Common myeloid progenitor, CD34-positive (primary cell): ENCODE measurements at regions not wholly inside any gene's neighbourhood (a gene's known extent, or its start where the extent isn't known, plus 50 kb on each side); places are given as distances from the start of the nearest gene placed in this dataset.

Source experiments
- CTCF ChIA-PET: fragments of 350-600 bp; sonication (Branson Sonifier 250); formaldehyde crosslinking; loops from one replicate; lab custom pipeline; 2021; ENCODE audit warnings: antibody characterized with exemption; lab: Charles Lee
- POLR2A ChIA-PET: fragments of 350-600 bp; sonication (Branson Sonifier 250); formaldehyde crosslinking; loops from one replicate; lab custom pipeline; 2021; ENCODE audit warnings: antibody characterized with exemption; lab: Charles Lee
- DNase-seq, 3 donors: peaks; one replicate each; pipeline versions ENCODE4 v3.0.0 to v3.0.0-alpha.2; 2013
- H3K27ac ChIP-seq, 2 experiments: 1 replicate in 1 of 2; 2 replicates in 1 of 2; pipeline ENCODE4 v1.7.0; 2013; ENCODE audit warnings: inconsistent platforms in 2 of 2, low read length in 2 of 2, mild to moderate bottlenecking in 2 of 2, low read depth in 1 of 2, moderate library complexity in 1 of 2; ENCODE audit not compliant: severe bottlenecking in 2 of 2, insufficient read depth in 1 of 2, poor library complexity in 1 of 2
- H3K27me3 ChIP-seq, 5 experiments: replicated peaks in 2 of 5; 1 replicate in 3 of 5; 2 replicates in 2 of 5; pipeline versions ENCODE4 v1.6.1 to v1.7.0; 2013; ENCODE audit warnings: low read length in 4 of 5, mild to moderate bottlenecking in 2 of 5, moderate library complexity in 2 of 5, inconsistent platforms in 1 of 5; ENCODE audit not compliant: insufficient read depth in 5 of 5, control insufficient read depth in 4 of 5
- H3K36me3 ChIP-seq, 4 experiments: 1 replicate in 2 of 4; 2 replicates in 2 of 4; pipeline versions ENCODE4 v1.6.1 to v1.7.0; 2013; ENCODE audit warnings: low read length in 3 of 4, control low read depth in 1 of 4, mild to moderate bottlenecking in 1 of 4; ENCODE audit not compliant: control insufficient read depth in 4 of 4, insufficient read depth in 4 of 4
- H3K4me1 ChIP-seq, 4 experiments: 1 replicate in 3 of 4; 2 replicates in 1 of 4; pipeline versions ENCODE4 v1.6.1 to v1.7.1; 2013; ENCODE audit warnings: low read length in 3 of 4, mild to moderate bottlenecking in 3 of 4, control low read depth in 1 of 4, inconsistent platforms in 1 of 4, moderate library complexity in 1 of 4; ENCODE audit not compliant: control insufficient read depth in 4 of 4, insufficient read depth in 4 of 4; ENCODE audit errors: control extremely low read depth in 1 of 4
- H3K4me3 ChIP-seq, 7 experiments: 1 replicate in 4 of 7; 2 replicates in 3 of 7; pipeline versions ENCODE4 v1.5.1 to v1.7.0; 2013; ENCODE audit warnings: mild to moderate bottlenecking in 7 of 7, low read length in 6 of 7, moderate library complexity in 6 of 7, inconsistent platforms in 2 of 7, low read depth in 2 of 7, control low read depth in 1 of 7; ENCODE audit not compliant: insufficient read depth in 4 of 7, control insufficient read depth in 1 of 7; ENCODE audit errors: extremely low read depth in 1 of 7
- H3K9me3 ChIP-seq, 5 experiments: 1 replicate in 4 of 5; 2 replicates in 1 of 5; pipeline versions ENCODE4 v1.6.1 to v1.7.1; 2013; ENCODE audit warnings: low read length in 4 of 5, mild to moderate bottlenecking in 2 of 5, inconsistent platforms in 1 of 5, low read depth in 1 of 5, moderate library complexity in 1 of 5; ENCODE audit not compliant: control insufficient read depth in 4 of 5, insufficient read depth in 2 of 5; ENCODE audit errors: control extremely low read depth in 1 of 5
- WGBS: methylation state at CpG from one replicate; pipeline ENCODE4 v1.1.5; 2013; ENCODE audit not compliant: insufficient coverage; 5-methylcytosine and 5-hydroxymethylcytosine counted together

DNA sequence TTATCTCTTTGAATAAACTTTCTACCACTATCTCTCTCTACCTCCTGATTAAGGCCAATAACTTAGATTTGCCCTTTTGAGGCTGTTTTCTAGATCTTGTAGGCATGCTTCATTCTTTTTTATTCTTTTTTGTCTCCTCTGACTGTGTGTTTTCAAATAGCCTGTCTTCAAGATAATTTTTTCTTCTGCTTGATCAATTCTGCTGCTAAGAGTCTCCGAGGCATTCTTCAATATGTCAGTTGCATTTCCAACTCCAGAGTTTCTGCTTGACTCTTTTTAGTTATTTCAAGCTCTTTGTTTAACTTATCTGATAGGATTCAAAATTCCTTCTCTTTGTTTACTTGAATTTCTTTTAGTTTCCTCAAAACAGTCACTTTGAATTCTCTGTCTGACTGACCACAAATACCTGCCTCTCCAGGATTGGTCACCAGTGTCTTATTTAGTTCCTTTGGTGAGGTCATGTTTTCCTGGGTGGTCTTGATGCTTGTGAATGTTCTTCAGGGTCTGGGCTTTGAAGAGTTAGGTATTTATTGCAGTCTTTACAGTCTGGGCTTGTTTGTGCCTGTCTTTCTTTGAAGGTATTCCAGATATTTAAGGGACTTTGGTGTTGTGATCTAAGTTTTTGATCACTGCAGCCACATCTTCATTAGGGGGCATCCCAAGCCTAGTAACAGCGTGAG is 197.3 kb upstream of the STK17B start:
- DNase-seq = no peak
- no peaks in the 10 kb centered on the region for H3K27me3 ChIP-seq
- H3K4me1 ChIP-seq = peaks cover 0 to 9% (median 0%) of the 10 kb centered on the region in 4 experiments
- no peaks in the 10 kb centered on the region for H3K36me3 ChIP-seq
- H3K9me3 ChIP-seq = peaks cover 0 to 6% (median 0%) of the 10 kb centered on the region in 5 experiments
- no peak overlapping the region for H3K4me3 ChIP-seq
- ChIA-PET POLR2A (no interaction called here), CTCF (interaction anchor here (1.4 kb wide), 1 partner anchor 18 kb away, joined by 3 read pairs; no protein-coding TSS in a partner anchor)
- 100% methylated on average over 1 of the region's 2 CpGs for WGBS
- no peak overlapping the region for H3K27ac ChIP-seq

GRCh38 chr2:196369967-196370366 is 198.6 kb upstream of the STK17B start:
- no peaks in the 10 kb centered on the region for H3K36me3 ChIP-seq
- DNase-seq = no peak
- no peaks in the 10 kb centered on the region for H3K27me3 ChIP-seq
- H3K4me3 ChIP-seq = no peak overlapping the region
- POLR2A ChIA-PET = no interaction called here
- H3K27ac ChIP-seq = no peak overlapping the region
- peaks cover 0 to 9% (median 0%) of the 10 kb centered on the region in 4 experiments for H3K4me1 ChIP-seq
- H3K9me3 ChIP-seq = peaks cover 0 to 6% (median 0%) of the 10 kb centered on the region in 5 experiments
- WGBS = no CpG with 5 or more reads among the region's 1 CpG
- CTCF ChIA-PET = interaction anchor here (1.3 to 1.4 kb wide), 2 partner anchors 12 to 17 kb away, joined by 3 read pairs; no protein-coding TSS in a partner anchor

DNA sequence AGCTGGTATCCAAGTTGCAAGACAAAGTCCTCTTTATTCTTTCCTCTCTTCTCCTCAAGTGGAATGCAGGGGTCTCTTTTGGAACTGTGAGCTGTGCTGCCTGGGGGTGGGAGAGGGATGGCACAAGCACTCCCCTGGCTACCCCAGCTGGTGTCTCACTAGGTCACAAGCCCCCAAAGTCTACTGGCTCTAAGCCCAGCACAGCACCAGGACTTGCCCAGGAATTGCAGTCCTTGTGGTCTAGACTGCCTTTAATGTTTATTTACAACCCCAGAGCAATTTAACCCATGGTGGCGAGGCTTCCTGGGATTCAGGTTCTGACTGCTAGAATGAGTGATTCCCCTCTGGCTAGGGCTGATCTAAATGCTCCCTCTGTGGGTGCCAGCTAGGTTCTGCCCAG is 199.0 kb upstream of the STK17B start:
- Histone ChIP-seq H3K27ac (no peak overlapping the region), H3K4me1 (peaks cover 0 to 6% (median 0%) of the 10 kb centered on the region in 4 experiments), H3K4me3 (no peak overlapping the region), H3K9me3 (peaks cover 0 to 6% (median 0%) of the 10 kb centered on the region in 5 experiments), H3K36me3 (no peaks in the 10 kb centered on the region), H3K27me3 (no peaks in the 10 kb centered on the region)
- ChIA-PET CTCF (interaction anchor here (1.3 to 1.4 kb wide), 2 partner anchors 12 to 16 kb away, joined by 3 read pairs; no protein-coding TSS in a partner anchor), POLR2A (no interaction called here)
- no peak for DNase-seq
- WGBS = 100% methylated on average over 1 of the region's 1 CpG

- no peaks in the 10 kb centered on the region for H3K36me3 ChIP-seq
- H3K4me1 ChIP-seq = no peaks in the 10 kb centered on the region
- DNase-seq = no peak
- peaks cover 0 to 6% (median 0%) of the 10 kb centered on the region in 5 experiments for H3K9me3 ChIP-seq
- ChIA-PET POLR2A (no interaction called here), CTCF (interaction anchor here (1.1 to 1.3 kb wide), 2 partner anchors 8 to 379 kb away, joined by 3 read pairs; no protein-coding TSS in a partner anchor)
- H3K4me3 ChIP-seq = no peak overlapping the region
- no peak overlapping the region for H3K27ac ChIP-seq
- H3K27me3 ChIP-seq = no peaks in the 10 kb centered on the region
- 100% methylated on average over 1 of the region's 3 CpGs for WGBS
Measured at GRCh38 chr2:196372276-196372809, 201.0 kb upstream of the STK17B start.

DNA sequence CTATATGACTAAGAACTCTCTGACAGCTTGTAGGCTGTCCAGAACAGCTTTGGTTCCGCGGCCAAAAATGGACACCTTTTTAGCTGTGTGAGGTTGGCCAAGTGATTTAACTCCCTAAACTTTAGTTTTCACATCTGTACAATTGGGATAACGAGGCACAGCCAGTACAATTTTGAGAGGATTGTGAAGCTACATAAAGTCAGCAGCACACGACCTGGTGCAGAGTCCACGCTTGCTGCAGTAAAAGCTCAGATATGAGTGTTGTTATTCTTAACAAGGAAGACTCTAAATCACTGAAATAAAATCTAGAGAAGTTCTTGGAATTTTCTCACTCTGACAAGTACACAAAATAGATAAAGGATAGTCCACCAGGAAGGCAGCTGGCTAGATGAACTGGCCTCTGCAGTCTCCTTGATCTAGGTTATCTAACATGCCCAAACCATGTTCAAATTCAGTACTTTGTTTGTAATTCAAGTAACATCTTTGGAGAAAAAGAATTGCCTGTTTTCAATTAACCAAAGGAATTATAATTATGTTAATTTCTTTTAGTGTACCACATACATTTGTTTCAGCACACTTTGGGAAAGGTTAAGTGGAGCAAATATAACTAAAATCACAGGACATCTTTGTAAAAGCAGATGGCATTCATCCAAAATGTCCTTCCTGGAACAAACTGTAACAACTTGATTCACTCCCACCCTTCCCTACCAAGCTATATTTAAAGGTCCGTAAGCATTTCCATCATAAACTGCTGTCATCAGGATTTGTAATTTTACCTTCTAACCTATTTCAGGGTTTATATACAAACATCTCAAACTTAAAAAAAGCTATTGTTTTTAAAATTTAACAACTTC is 201.7 kb upstream of the STK17B start:
- POLR2A ChIA-PET = interaction anchor here (0.6 kb wide), 1 partner anchor 447 kb away, joined by 4 read pairs; no protein-coding TSS in a partner anchor
- no peaks in the 10 kb centered on the region for H3K27me3 ChIP-seq
- H3K36me3 ChIP-seq = no peaks in the 10 kb centered on the region
- H3K4me3 ChIP-seq = no peak overlapping the region
- CTCF ChIA-PET = interaction anchor here (1.1 kb wide), 1 partner anchor 378 kb away, joined by 3 read pairs; no protein-coding TSS in a partner anchor
- H3K9me3 ChIP-seq = peaks cover 0 to 4% (median 0%) of the 10 kb centered on the region in 5 experiments
- 100% methylated on average over 4 of the region's 6 CpGs for WGBS
- no peak for DNase-seq
- no peaks in the 10 kb centered on the region for H3K4me1 ChIP-seq
- no peak overlapping the region for H3K27ac ChIP-seq

DNA sequence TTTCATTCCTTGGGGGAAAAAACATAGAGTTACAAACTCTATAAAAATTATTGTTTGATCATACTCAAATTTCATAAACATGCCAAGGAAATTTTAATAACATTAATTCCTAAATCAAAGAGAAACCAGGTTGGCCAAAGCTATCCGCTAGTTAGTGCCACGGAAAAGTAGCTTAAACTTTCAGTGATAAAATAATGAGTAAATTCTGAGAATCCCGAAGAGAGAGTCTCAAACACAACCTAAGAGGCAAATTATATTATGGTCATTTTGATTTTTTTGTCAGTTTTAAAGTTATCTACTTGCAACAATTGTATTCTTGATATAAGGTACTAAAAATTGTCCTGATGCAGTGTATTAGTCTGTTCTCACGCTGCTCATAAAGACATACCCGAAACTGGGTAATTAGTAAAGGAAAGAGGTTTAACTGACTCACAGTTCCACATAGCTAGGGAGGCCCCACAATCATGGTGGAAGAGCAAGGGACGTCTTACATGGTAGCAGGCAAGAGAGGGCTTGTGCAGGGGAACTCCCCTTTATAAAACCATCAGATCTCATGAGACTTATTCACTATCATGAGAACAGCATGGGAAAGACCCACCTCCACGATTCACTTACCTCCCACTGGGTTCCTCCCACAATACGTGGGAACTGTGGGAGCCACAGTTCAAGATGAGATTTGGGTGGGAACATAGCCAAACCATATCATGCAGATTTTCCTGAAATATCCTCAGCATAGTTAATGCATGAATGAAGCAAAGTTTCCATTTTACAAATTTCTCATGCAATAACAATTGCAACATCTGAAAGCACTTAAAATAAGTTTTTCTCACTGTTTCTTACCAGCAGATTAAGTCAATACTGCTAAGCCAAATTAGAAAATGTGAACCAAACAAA is 205.9 kb upstream of the STK17B start:
- WGBS = 96% methylated on average over 4 of the region's 8 CpGs
- Histone ChIP-seq H3K27me3 (no peaks in the 10 kb centered on the region), H3K36me3 (no peaks in the 10 kb centered on the region), H3K9me3 (no peaks in the 10 kb centered on the region), H3K27ac (no peak overlapping the region), H3K4me1 (no peaks in the 10 kb centered on the region), H3K4me3 (no peak overlapping the region)
- ChIA-PET CTCF (no interaction called here), POLR2A (no interaction called here)
- no peak for DNase-seq
